GM23338 (cell line): ENCODE measurements at regions not wholly inside any gene's neighbourhood (a gene's known extent, or its start where the extent isn't known, plus 50 kb on each side); places are given as distances from the start of the nearest gene placed in this dataset.

Experiments
- ATAC-seq: fragments of 200-7000 bp; cut with Tn5 transposase; 3 replicates; pipeline ENCODE4 v1.9.1; 2020
- DNase-seq: peaks from one replicate; pipeline ENCODE4 v3.0.0-alpha.2; 2015; ENCODE audit warnings: low spot score
- H2AFZ ChIP-seq: fragments of 200-600 bp; sonication (generic); 2 replicates; pipeline ENCODE4 v1.8.0; 2016; ENCODE audit warnings: antibody characterized with exemption, mild to moderate bottlenecking, moderate library complexity
- H3F3A ChIP-seq: fragments of 200-600 bp; sonication (generic); replicated peaks from 2 replicates; pipeline ENCODE4 v1.8.0; 2017; ENCODE audit warnings: antibody characterized with exemption, mixed run types, low read depth
- H3K27ac ChIP-seq: fragments of 200-600 bp; sonication (generic); 2 replicates; pipeline ENCODE4 v1.6.1; 2016; ENCODE audit warnings: low read depth
- H3K27me3 ChIP-seq: fragments of 200-600 bp; sonication (generic); 2 replicates; pipeline ENCODE4 v1.8.0; 2016; ENCODE audit warnings: mild to moderate bottlenecking, mixed run types, moderate library complexity; ENCODE audit not compliant: insufficient read depth
- H3K36me3 ChIP-seq: fragments of 200-600 bp; sonication (generic); 2 replicates; pipeline ENCODE4 v1.8.0; 2016; ENCODE audit warnings: mild to moderate bottlenecking; ENCODE audit not compliant: insufficient read depth
- H3K4me1 ChIP-seq: fragments of 200-600 bp; sonication (generic); 2 replicates; pipeline ENCODE4 v1.8.0; 2016; ENCODE audit warnings: mild to moderate bottlenecking, moderate library complexity; ENCODE audit not compliant: insufficient read depth
- H3K4me2 ChIP-seq: fragments of 200-600 bp; sonication (generic); 2 replicates; pipeline ENCODE4 v1.7.1; 2017; ENCODE audit warnings: mixed run types
- H3K4me3 ChIP-seq: fragments of 200-600 bp; sonication (generic); 2 replicates; pipeline ENCODE4 v1.6.1; 2016; ENCODE audit warnings: mixed run types
- H3K79me2 ChIP-seq: fragments of 200-600 bp; sonication (generic); replicated peaks from 2 replicates; pipeline ENCODE4 v1.8.0; 2017; ENCODE audit warnings: mild to moderate bottlenecking; ENCODE audit not compliant: insufficient read depth
- H3K9me2 ChIP-seq: fragments of 200-600 bp; sonication (generic); 2 replicates; pipeline ENCODE4 v1.8.0; 2017; ENCODE audit not compliant: insufficient read depth
- H4K20me1 ChIP-seq: fragments of 200-600 bp; sonication (generic); replicated peaks from 2 replicates; pipeline ENCODE4 v1.8.0; 2017; ENCODE audit warnings: mild to moderate bottlenecking; ENCODE audit not compliant: insufficient read depth
- H3K27ac Mint-ChIP-seq: 2 replicates; pipeline ENCODE4 v1.8.0; 2020; ENCODE audit warnings: inconsistent platforms, mild to moderate bottlenecking, moderate library complexity, mixed read lengths
- H3K27me3 Mint-ChIP-seq: 3 replicates; pipeline ENCODE4 v1.8.0; 2022; ENCODE audit warnings: low read depth, mild to moderate bottlenecking, moderate library complexity, mixed read lengths, inconsistent platforms; ENCODE audit not compliant: insufficient read depth, poor library complexity
- H3K36me3 Mint-ChIP-seq: 3 replicates; pipeline ENCODE4 v1.8.0; 2021; ENCODE audit warnings: low read depth, mild to moderate bottlenecking, inconsistent platforms, moderate library complexity, mixed read lengths
- H3K4me1 Mint-ChIP-seq: 3 replicates; pipeline ENCODE4 v1.8.0; 2020; ENCODE audit warnings: mild to moderate bottlenecking, inconsistent platforms, mixed read lengths
- H3K4me3 Mint-ChIP-seq: 3 replicates; pipeline ENCODE4 v1.8.0; 2021; ENCODE audit warnings: moderate library complexity, mild to moderate bottlenecking, inconsistent platforms, mixed read lengths
- H3K9me3 Mint-ChIP-seq: 3 replicates; pipeline ENCODE4 v1.8.0; 2020; ENCODE audit warnings: moderate library complexity, mild to moderate bottlenecking, inconsistent platforms, mixed read lengths
- CREB1 ChIP-seq: fragments of 250-450 bp; sonication (Bioruptor Pico); IDR thresholded peaks from 2 replicates; pipeline ENCODE4 v1.5.0; 2020; ENCODE audit warnings: low read depth, mild to moderate bottlenecking, moderate library complexity
- EZH2 ChIP-seq: fragments of 200-600 bp; sonication (generic); IDR thresholded peaks from one replicate; pipeline ENCODE4 v1.8.0; 2017; ENCODE audit warnings: antibody characterized with exemption, mild to moderate bottlenecking, low read depth; ENCODE audit not compliant: unreplicated experiment
- EZH2phosphoT487 ChIP-seq: fragments of 200-600 bp; sonication (generic); IDR thresholded peaks from one replicate; pipeline ENCODE4 v1.8.1; 2018; ENCODE audit warnings: antibody characterized with exemption; ENCODE audit not compliant: unreplicated experiment
- JUNB ChIP-seq: IDR thresholded peaks from one replicate; pipeline ENCODE4 v1.6.1; 2016; ENCODE audit warnings: antibody characterized with exemption; ENCODE audit not compliant: unreplicated experiment
- NANOG ChIP-seq: IDR thresholded peaks from 2 replicates; pipeline ENCODE4 v1.6.1; 2016; ENCODE audit warnings: antibody characterized with exemption, borderline replicate concordance
- POLR2AphosphoS5 ChIP-seq: IDR thresholded peaks from 2 replicates; pipeline ENCODE4 v1.6.1; 2016; ENCODE audit warnings: antibody characterized with exemption, low read depth
- STAT1 ChIP-seq: IDR thresholded peaks from one replicate; pipeline ENCODE4 v1.6.1; 2016; ENCODE audit warnings: antibody characterized with exemption; ENCODE audit not compliant: unreplicated experiment
- ZNF114 ChIP-seq: fragments of 250-450 bp; sonication (Bioruptor Pico); IDR thresholded peaks from 2 replicates; pipeline ENCODE4 v1.5.0; 2020; ENCODE audit warnings: mild to moderate bottlenecking, moderate library complexity
- ZNF331 ChIP-seq: fragments of 250-450 bp; sonication (Bioruptor Pico); IDR thresholded peaks from 2 replicates; pipeline ENCODE4 v1.5.0; 2020; ENCODE audit warnings: low read depth, mild to moderate bottlenecking, moderate library complexity
- TF ChIP-seq, protein P1 (sequence below): IDR thresholded peaks from 2 replicates; pipeline ENCODE4 v1.6.1; 2016; ENCODE audit warnings: antibody characterized with exemption
- TF ChIP-seq, protein P2 (sequence below): IDR thresholded peaks from one replicate; pipeline ENCODE4 v1.6.1; 2018; ENCODE audit warnings: antibody characterized with exemption; ENCODE audit not compliant: unreplicated experiment
- TF ChIP-seq, protein P3 (sequence below), 2 experiments: fragments of 200-600 bp in 1 of 2; sonication (generic) in 1 of 2; conservative IDR thresholded peaks; 2 replicates each; pipeline versions ENCODE4 v1.5.1 to v1.6.1; 2016 to 2017; ENCODE audit warnings: antibody characterized with exemption in 2 of 2, low read depth in 2 of 2, mild to moderate bottlenecking in 2 of 2, moderate library complexity in 1 of 2
- TF ChIP-seq, protein P4 (sequence below): fragments of 250-450 bp; sonication (Bioruptor Pico); IDR thresholded peaks from 2 replicates; pipeline ENCODE4 v1.5.0; 2020; ENCODE audit warnings: mild to moderate bottlenecking, moderate library complexity

DNA sequence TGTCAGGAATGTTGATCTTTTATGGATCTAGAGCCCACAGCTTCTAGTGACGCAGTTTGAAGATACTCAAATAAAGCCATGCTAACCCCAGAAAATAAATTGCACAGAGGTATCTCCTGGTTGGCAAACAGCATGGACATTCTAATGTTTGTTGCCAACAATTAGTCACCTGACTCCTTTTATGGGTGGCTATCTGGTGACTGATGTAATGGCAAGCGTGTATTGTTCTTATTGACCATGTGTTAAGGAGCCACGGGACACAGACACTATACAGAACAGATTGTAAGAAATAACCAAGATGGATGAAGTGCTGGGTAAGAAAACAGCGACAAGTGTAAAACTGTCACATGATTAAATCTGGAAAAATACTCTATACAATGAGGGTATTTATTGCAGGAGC lies 401.3 kb upstream of the PDE3A start:
- Mint-ChIP-seq H3K36me3 (no peaks in the 10 kb centered on the region), H3K27ac (no peak overlapping the region; the same call in 1 of the 2 replicates), H3K4me3 (no peak overlapping the region), H3K27me3 (peaks cover 1% of the 10 kb centered on the region), H3K9me3 (no peaks in the 10 kb centered on the region), H3K4me1 (peaks cover 17% of the 10 kb centered on the region)
- DNase-seq, result no peak
- no peaks in the 10 kb centered on the region for H3K79me2 ChIP-seq
- peaks cover 15% of the 10 kb centered on the region; the same call in 1 of the 2 replicates for H3K4me1 ChIP-seq
- no peak overlapping the region for H2AFZ ChIP-seq
- TF ChIP-seq POLR2AphosphoS5 (no peak), EZH2phosphoT487 (no peak), ZNF331 (no peak), NANOG (no peak), STAT1 (no peak), CREB1 (CRISPR knock-in tag) (no peak), EZH2 (no peak), JUNB (no peak), ZNF114 (CRISPR knock-in tag) (no peak)
- TF ChIP-seq, protein P1, sequence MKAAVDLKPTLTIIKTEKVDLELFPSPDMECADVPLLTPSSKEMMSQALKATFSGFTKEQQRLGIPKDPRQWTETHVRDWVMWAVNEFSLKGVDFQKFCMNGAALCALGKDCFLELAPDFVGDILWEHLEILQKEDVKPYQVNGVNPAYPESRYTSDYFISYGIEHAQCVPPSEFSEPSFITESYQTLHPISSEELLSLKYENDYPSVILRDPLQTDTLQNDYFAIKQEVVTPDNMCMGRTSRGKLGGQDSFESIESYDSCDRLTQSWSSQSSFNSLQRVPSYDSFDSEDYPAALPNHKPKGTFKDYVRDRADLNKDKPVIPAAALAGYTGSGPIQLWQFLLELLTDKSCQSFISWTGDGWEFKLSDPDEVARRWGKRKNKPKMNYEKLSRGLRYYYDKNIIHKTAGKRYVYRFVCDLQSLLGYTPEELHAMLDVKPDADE, result no peak
- TF ChIP-seq, protein P2, sequence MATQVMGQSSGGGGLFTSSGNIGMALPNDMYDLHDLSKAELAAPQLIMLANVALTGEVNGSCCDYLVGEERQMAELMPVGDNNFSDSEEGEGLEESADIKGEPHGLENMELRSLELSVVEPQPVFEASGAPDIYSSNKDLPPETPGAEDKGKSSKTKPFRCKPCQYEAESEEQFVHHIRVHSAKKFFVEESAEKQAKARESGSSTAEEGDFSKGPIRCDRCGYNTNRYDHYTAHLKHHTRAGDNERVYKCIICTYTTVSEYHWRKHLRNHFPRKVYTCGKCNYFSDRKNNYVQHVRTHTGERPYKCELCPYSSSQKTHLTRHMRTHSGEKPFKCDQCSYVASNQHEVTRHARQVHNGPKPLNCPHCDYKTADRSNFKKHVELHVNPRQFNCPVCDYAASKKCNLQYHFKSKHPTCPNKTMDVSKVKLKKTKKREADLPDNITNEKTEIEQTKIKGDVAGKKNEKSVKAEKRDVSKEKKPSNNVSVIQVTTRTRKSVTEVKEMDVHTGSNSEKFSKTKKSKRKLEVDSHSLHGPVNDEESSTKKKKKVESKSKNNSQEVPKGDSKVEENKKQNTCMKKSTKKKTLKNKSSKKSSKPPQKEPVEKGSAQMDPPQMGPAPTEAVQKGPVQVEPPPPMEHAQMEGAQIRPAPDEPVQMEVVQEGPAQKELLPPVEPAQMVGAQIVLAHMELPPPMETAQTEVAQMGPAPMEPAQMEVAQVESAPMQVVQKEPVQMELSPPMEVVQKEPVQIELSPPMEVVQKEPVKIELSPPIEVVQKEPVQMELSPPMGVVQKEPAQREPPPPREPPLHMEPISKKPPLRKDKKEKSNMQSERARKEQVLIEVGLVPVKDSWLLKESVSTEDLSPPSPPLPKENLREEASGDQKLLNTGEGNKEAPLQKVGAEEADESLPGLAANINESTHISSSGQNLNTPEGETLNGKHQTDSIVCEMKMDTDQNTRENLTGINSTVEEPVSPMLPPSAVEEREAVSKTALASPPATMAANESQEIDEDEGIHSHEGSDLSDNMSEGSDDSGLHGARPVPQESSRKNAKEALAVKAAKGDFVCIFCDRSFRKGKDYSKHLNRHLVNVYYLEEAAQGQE, result no peak
- TF ChIP-seq, protein P3, sequence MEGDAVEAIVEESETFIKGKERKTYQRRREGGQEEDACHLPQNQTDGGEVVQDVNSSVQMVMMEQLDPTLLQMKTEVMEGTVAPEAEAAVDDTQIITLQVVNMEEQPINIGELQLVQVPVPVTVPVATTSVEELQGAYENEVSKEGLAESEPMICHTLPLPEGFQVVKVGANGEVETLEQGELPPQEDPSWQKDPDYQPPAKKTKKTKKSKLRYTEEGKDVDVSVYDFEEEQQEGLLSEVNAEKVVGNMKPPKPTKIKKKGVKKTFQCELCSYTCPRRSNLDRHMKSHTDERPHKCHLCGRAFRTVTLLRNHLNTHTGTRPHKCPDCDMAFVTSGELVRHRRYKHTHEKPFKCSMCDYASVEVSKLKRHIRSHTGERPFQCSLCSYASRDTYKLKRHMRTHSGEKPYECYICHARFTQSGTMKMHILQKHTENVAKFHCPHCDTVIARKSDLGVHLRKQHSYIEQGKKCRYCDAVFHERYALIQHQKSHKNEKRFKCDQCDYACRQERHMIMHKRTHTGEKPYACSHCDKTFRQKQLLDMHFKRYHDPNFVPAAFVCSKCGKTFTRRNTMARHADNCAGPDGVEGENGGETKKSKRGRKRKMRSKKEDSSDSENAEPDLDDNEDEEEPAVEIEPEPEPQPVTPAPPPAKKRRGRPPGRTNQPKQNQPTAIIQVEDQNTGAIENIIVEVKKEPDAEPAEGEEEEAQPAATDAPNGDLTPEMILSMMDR (conservative IDR thresholded peaks at IDR 0.05; ENCODE audit: low read depth in 2 of 2), result no peak
- TF ChIP-seq, protein P4, sequence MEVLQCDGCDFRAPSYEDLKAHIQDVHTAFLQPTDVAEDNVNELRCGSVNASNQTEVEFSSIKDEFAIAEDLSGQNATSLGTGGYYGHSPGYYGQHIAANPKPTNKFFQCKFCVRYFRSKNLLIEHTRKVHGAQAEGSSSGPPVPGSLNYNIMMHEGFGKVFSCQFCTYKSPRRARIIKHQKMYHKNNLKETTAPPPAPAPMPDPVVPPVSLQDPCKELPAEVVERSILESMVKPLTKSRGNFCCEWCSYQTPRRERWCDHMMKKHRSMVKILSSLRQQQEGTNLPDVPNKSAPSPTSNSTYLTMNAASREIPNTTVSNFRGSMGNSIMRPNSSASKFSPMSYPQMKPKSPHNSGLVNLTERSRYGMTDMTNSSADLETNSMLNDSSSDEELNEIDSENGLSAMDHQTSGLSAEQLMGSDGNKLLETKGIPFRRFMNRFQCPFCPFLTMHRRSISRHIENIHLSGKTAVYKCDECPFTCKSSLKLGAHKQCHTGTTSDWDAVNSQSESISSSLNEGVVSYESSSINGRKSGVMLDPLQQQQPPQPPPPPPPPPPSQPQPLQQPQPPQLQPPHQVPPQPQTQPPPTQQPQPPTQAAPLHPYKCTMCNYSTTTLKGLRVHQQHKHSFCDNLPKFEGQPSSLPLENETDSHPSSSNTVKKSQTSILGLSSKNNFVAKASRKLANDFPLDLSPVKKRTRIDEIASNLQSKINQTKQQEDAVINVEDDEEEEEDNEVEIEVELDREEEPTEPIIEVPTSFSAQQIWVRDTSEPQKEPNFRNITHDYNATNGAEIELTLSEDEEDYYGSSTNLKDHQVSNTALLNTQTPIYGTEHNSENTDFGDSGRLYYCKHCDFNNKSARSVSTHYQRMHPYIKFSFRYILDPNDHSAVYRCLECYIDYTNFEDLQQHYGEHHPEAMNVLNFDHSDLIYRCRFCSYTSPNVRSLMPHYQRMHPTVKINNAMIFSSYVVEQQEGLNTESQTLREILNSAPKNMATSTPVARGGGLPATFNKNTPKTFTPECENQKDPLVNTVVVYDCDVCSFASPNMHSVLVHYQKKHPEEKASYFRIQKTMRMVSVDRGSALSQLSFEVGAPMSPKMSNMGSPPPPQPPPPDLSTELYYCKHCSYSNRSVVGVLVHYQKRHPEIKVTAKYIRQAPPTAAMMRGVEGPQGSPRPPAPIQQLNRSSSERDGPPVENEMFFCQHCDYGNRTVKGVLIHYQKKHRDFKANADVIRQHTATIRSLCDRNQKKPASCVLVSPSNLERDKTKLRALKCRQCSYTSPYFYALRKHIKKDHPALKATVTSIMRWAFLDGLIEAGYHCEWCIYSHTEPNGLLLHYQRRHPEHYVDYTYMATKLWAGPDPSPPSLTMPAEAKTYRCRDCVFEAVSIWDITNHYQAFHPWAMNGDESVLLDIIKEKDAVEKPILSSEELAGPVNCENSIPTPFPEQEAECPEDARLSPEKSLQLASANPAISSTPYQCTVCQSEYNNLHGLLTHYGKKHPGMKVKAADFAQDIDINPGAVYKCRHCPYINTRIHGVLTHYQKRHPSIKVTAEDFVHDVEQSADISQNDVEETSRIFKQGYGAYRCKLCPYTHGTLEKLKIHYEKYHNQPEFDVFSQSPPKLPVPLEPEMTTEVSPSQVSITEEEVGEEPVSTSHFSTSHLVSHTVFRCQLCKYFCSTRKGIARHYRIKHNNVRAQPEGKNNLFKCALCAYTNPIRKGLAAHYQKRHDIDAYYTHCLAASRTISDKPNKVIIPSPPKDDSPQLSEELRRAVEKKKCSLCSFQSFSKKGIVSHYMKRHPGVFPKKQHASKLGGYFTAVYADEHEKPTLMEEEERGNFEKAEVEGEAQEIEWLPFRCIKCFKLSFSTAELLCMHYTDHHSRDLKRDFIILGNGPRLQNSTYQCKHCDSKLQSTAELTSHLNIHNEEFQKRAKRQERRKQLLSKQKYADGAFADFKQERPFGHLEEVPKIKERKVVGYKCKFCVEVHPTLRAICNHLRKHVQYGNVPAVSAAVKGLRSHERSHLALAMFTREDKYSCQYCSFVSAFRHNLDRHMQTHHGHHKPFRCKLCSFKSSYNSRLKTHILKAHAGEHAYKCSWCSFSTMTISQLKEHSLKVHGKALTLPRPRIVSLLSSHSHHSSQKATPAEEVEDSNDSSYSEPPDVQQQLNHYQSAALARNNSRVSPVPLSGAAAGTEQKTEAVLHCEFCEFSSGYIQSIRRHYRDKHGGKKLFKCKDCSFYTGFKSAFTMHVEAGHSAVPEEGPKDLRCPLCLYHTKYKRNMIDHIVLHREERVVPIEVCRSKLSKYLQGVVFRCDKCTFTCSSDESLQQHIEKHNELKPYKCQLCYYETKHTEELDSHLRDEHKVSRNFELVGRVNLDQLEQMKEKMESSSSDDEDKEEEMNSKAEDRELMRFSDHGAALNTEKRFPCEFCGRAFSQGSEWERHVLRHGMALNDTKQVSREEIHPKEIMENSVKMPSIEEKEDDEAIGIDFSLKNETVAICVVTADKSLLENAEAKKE (CRISPR knock-in tag), result no peak
- H3K4me3 ChIP-seq, result no peak overlapping the region
- no peaks in the 10 kb centered on the region for H3K9me2 ChIP-seq
- H3F3A ChIP-seq, result no peaks in the 10 kb centered on the region
- H3K4me2 ChIP-seq, result no peak overlapping the region
- H3K36me3 ChIP-seq, result no peaks in the 10 kb centered on the region
- H3K27me3 ChIP-seq, result no peaks in the 10 kb centered on the region
- no peak overlapping the region for H3K27ac ChIP-seq
- no peaks in the 10 kb centered on the region for H4K20me1 ChIP-seq
- ATAC-seq, result no peak
